ENCODE measurements at regions not wholly inside any gene's neighbourhood (a gene's known extent, or its start where the extent isn't known, plus 50 kb on each side); places are given as distances from the start of the nearest gene placed in this dataset.

DNA sequence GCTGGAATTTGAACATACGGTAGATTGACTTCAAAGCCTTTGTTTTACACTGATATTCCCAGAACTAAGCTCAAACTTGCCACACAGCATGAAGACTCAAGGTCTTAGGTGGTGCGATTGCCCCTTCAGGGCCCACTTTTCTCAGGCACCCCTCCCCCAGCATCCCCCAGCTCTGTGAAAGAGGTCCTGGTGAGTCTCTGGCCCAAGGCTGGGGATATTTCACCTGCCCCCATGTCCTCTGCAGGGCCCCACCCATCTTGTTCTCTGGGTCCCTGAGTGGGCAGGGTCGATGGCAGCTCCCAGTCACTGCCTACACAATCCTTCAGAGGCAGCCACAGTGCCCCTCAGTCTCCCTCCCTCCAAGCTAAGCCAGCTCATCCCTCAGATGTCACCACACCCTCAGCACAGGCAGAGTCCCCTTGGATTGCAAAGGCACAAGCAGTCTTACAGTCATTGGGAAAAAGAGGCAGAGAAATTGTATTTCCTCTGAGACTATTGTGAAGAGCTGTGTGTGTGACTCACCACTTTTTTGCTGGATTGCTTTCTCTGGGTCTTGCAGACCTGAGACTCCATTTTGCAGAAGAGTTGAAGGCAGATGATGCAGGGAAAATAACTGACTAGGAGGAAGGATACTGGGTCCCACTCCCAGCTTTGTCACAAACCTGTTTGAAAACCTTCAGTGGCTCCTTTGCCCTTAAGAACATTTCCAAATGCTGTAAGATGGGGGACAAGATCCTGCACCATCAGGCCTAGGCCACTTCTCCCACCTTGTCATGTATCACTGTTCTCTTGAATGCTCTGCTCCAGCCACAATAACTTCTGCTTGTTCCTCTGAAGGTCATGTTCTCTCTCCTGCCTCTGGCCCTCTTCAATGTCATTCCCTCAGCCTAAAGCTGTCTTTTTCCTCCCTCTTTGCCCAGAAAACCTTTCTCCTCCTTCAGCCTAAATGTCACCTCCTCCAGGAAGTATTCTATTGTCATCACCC is 119.1 kb upstream of the GRIK3 start:
- Histone ChIP-seq H3K27me3 (ENCODE audit: control insufficient read depth in 3 of 3, insufficient read depth in 3 of 3, low read length in 3 of 3) (no peaks in the 10 kb centered on the region), H3K27ac (ENCODE audit: low read depth, low read length) (peak overlapping the region; percentile 80), H3K9me3 (ENCODE audit: control insufficient read depth in 3 of 3, low read length in 3 of 3) (no peaks in the 10 kb centered on the region), H3K4me1 (ENCODE audit: control insufficient read depth in 3 of 3, insufficient read depth in 3 of 3, low read length in 3 of 3) (peaks cover 3 to 34% (median 28%) of the 10 kb centered on the region in 3 donors), H3K4me3 (ENCODE audit: low read length in 3 of 3) (no peak overlapping the region), H3K36me3 (ENCODE audit: control insufficient read depth in 3 of 3, insufficient read depth in 3 of 3, low read length in 3 of 3) (no peaks in the 10 kb centered on the region), H3K9ac (ENCODE audit: low read depth in 1 of 3, low read length in 3 of 3) (no peak overlapping the region)

DNA sequence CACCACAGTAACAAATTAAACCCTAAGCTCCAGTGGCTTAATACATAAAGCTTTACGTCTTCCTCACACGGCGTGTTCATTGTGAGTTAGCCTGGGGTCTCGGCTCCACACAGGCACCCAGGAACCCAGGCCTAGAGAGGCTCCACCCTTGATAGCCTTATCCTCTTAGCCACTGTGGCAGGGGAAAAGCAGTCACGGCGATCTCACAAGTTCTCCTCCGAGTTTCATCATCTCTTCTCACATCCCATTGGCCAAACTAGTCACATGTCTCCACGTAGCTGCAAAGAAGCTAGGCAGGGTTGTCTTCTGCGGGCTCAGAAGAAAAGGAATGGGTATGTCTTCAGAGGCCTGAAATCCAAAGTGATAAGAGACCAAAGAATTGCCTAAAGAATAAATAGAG is 122.3 kb upstream of the GRIK3 start:
- peaks cover 3 to 26% (median 21%) of the 10 kb centered on the region in 3 donors for H3K4me1 ChIP-seq (ENCODE audit: control insufficient read depth in 3 of 3, insufficient read depth in 3 of 3, low read length in 3 of 3)
- H3K4me3 ChIP-seq (ENCODE audit: low read length in 3 of 3): no peak overlapping the region
- no peaks in the 10 kb centered on the region for H3K27me3 ChIP-seq (ENCODE audit: control insufficient read depth in 3 of 3, insufficient read depth in 3 of 3, low read length in 3 of 3)
- peaks cover 0 to 3% (median 3%) of the 10 kb centered on the region in 3 donors for H3K9me3 ChIP-seq (ENCODE audit: control insufficient read depth in 3 of 3, low read length in 3 of 3)
- H3K27ac ChIP-seq (ENCODE audit: low read depth, low read length): no peak overlapping the region
- no peaks in the 10 kb centered on the region for H3K36me3 ChIP-seq (ENCODE audit: control insufficient read depth in 3 of 3, insufficient read depth in 3 of 3, low read length in 3 of 3)
- H3K9ac ChIP-seq (ENCODE audit: low read depth in 1 of 3, low read length in 3 of 3): no peak overlapping the region

GRCh38 chr1:37157634-37158033 is 123.3 kb upstream of the GRIK3 start:
- Histone ChIP-seq H3K9me3 (ENCODE audit: control insufficient read depth in 3 of 3, low read length in 3 of 3) (peaks cover 3% of the 10 kb centered on the region in 3 donors), H3K27ac (ENCODE audit: low read depth, low read length) (no peak overlapping the region), H3K9ac (ENCODE audit: low read depth in 1 of 3, low read length in 3 of 3) (no peak overlapping the region), H3K4me3 (ENCODE audit: low read length in 3 of 3) (no peak overlapping the region), H3K4me1 (ENCODE audit: control insufficient read depth in 3 of 3, insufficient read depth in 3 of 3, low read length in 3 of 3) (peaks cover 3 to 16% (median 13%) of the 10 kb centered on the region in 3 donors), H3K36me3 (ENCODE audit: control insufficient read depth in 3 of 3, insufficient read depth in 3 of 3, low read length in 3 of 3) (no peaks in the 10 kb centered on the region), H3K27me3 (ENCODE audit: control insufficient read depth in 3 of 3, insufficient read depth in 3 of 3, low read length in 3 of 3) (no peaks in the 10 kb centered on the region)

GRCh38 chr1:37158113-37158749 is 123.9 kb upstream of the GRIK3 start:
- no peaks in the 10 kb centered on the region for H3K27me3 ChIP-seq (ENCODE audit: control insufficient read depth in 3 of 3, insufficient read depth in 3 of 3, low read length in 3 of 3)
- no peaks in the 10 kb centered on the region for H3K36me3 ChIP-seq (ENCODE audit: control insufficient read depth in 3 of 3, insufficient read depth in 3 of 3, low read length in 3 of 3)
- H3K4me1 ChIP-seq (ENCODE audit: control insufficient read depth in 3 of 3, insufficient read depth in 3 of 3, low read length in 3 of 3): peaks cover 0 to 10% (median 8%) of the 10 kb centered on the region in 3 donors
- H3K4me3 ChIP-seq (ENCODE audit: low read length in 3 of 3): no peak overlapping the region
- no peak overlapping the region for H3K9ac ChIP-seq (ENCODE audit: low read depth in 1 of 3, low read length in 3 of 3)
- H3K9me3 ChIP-seq (ENCODE audit: control insufficient read depth in 3 of 3, low read length in 3 of 3): peaks cover 3% of the 10 kb centered on the region in 3 donors
- no peak overlapping the region for H3K27ac ChIP-seq (ENCODE audit: low read depth, low read length)

- Histone ChIP-seq H3K4me3 (ENCODE audit: low read length in 3 of 3) (no peak overlapping the region), H3K9ac (ENCODE audit: low read depth in 1 of 3, low read length in 3 of 3) (no peak overlapping the region), H3K27ac (ENCODE audit: low read depth, low read length) (no peak overlapping the region)
Measured at GRCh38 chr1:37159102-37159501, 124.8 kb upstream of the GRIK3 start.

GRCh38 chr1:37161171-37161570 is 126.9 kb upstream of the GRIK3 start:
- H3K9ac ChIP-seq (ENCODE audit: low read depth in 1 of 3, low read length in 3 of 3): no peak overlapping the region
- H3K4me3 ChIP-seq (ENCODE audit: low read length in 3 of 3): no peak overlapping the region
- H3K27me3 ChIP-seq (ENCODE audit: control insufficient read depth in 3 of 3, insufficient read depth in 3 of 3, low read length in 3 of 3): no peaks in the 10 kb centered on the region
- H3K9me3 ChIP-seq (ENCODE audit: control insufficient read depth in 3 of 3, low read length in 3 of 3): peaks cover 3% of the 10 kb centered on the region in 3 donors
- peaks cover 0 to 8% (median 4%) of the 10 kb centered on the region in 3 donors for H3K4me1 ChIP-seq (ENCODE audit: control insufficient read depth in 3 of 3, insufficient read depth in 3 of 3, low read length in 3 of 3)
- no peak overlapping the region for H3K27ac ChIP-seq (ENCODE audit: low read depth, low read length)
- H3K36me3 ChIP-seq (ENCODE audit: control insufficient read depth in 3 of 3, insufficient read depth in 3 of 3, low read length in 3 of 3): no peaks in the 10 kb centered on the region

More at GRCh38 chr1:37159102-37159501, 124.8 kb upstream of the GRIK3 start:
- H3K36me3 ChIP-seq (ENCODE audit: control insufficient read depth in 3 of 3, insufficient read depth in 3 of 3, low read length in 3 of 3): no peaks in the 10 kb centered on the region
- no peaks in the 10 kb centered on the region for H3K27me3 ChIP-seq (ENCODE audit: control insufficient read depth in 3 of 3, insufficient read depth in 3 of 3, low read length in 3 of 3)
- peaks cover 0 to 8% (median 7%) of the 10 kb centered on the region in 3 donors for H3K4me1 ChIP-seq (ENCODE audit: control insufficient read depth in 3 of 3, insufficient read depth in 3 of 3, low read length in 3 of 3)
- H3K9me3 ChIP-seq (ENCODE audit: control insufficient read depth in 3 of 3, low read length in 3 of 3): peaks cover 3% of the 10 kb centered on the region in 3 donors

- Histone ChIP-seq H3K27ac (ENCODE audit: low read depth, low read length) (no peak overlapping the region), H3K9ac (ENCODE audit: low read depth in 1 of 3, low read length in 3 of 3) (no peak overlapping the region), H3K9me3 (ENCODE audit: control insufficient read depth in 3 of 3, low read length in 3 of 3) (peaks cover 3% of the 10 kb centered on the region in 3 donors), H3K4me3 (ENCODE audit: low read length in 3 of 3) (no peak overlapping the region), H3K4me1 (ENCODE audit: control insufficient read depth in 3 of 3, insufficient read depth in 3 of 3, low read length in 3 of 3) (peaks cover 0 to 8% (median 4%) of the 10 kb centered on the region in 3 donors), H3K27me3 (ENCODE audit: control insufficient read depth in 3 of 3, insufficient read depth in 3 of 3, low read length in 3 of 3) (no peaks in the 10 kb centered on the region), H3K36me3 (ENCODE audit: control insufficient read depth in 3 of 3, insufficient read depth in 3 of 3, low read length in 3 of 3) (no peaks in the 10 kb centered on the region)
Measured at GRCh38 chr1:37162059-37162458, 127.7 kb upstream of the GRIK3 start.

- Histone ChIP-seq H3K36me3 (ENCODE audit: control insufficient read depth in 3 of 3, insufficient read depth in 3 of 3, low read length in 3 of 3) (no peaks in the 10 kb centered on the region), H3K4me3 (ENCODE audit: low read length in 3 of 3) (no peak overlapping the region), H3K27me3 (ENCODE audit: control insufficient read depth in 3 of 3, insufficient read depth in 3 of 3, low read length in 3 of 3) (no peaks in the 10 kb centered on the region), H3K9ac (ENCODE audit: low read depth in 1 of 3, low read length in 3 of 3) (no peak overlapping the region), H3K4me1 (ENCODE audit: control insufficient read depth in 3 of 3, insufficient read depth in 3 of 3, low read length in 3 of 3) (no peaks in the 10 kb centered on the region), H3K9me3 (ENCODE audit: control insufficient read depth in 3 of 3, low read length in 3 of 3) (peaks cover 0 to 3% (median 3%) of the 10 kb centered on the region in 3 donors), H3K27ac (ENCODE audit: low read depth, low read length) (no peak overlapping the region)
Measured at GRCh38 chr1:37166005-37166404, 131.7 kb upstream of the GRIK3 start.

GRCh38 chr1:37167479-37167878 is 133.2 kb upstream of the GRIK3 start:
- no peak overlapping the region for H3K4me3 ChIP-seq (ENCODE audit: low read length in 3 of 3)
- H3K27me3 ChIP-seq (ENCODE audit: control insufficient read depth in 3 of 3, insufficient read depth in 3 of 3, low read length in 3 of 3): no peaks in the 10 kb centered on the region
- no peaks in the 10 kb centered on the region for H3K4me1 ChIP-seq (ENCODE audit: control insufficient read depth in 3 of 3, insufficient read depth in 3 of 3, low read length in 3 of 3)
- no peaks in the 10 kb centered on the region for H3K36me3 ChIP-seq (ENCODE audit: control insufficient read depth in 3 of 3, insufficient read depth in 3 of 3, low read length in 3 of 3)
- H3K27ac ChIP-seq (ENCODE audit: low read depth, low read length): no peak overlapping the region
- H3K9me3 ChIP-seq (ENCODE audit: control insufficient read depth in 3 of 3, low read length in 3 of 3): no peaks in the 10 kb centered on the region
- H3K9ac ChIP-seq (ENCODE audit: low read depth in 1 of 3, low read length in 3 of 3): no peak overlapping the region

DNA sequence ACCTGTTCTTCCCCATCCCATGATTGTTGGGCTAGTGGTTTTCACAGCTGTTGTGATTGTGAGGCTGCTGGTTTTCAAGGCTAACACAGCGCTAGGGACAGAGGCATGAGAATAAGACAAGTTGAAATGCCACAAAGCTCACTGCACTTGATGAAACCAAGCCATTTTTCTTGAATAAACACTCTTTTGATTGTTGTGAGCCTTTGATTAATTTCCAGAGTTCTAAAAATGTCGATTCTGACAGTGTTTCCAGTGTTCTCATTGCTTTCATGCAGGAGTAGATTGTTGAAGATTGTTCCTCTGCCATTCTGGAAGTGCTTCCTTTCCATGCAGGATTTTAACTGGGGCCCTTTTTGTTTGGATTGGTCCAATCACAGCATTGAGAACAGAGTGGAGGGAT is 134.9 kb upstream of the GRIK3 start:
- H3K4me1 ChIP-seq (ENCODE audit: control insufficient read depth in 3 of 3, insufficient read depth in 3 of 3, low read length in 3 of 3): no peaks in the 10 kb centered on the region
- H3K9ac ChIP-seq (ENCODE audit: low read depth in 1 of 3, low read length in 3 of 3): no peak overlapping the region
- H3K27ac ChIP-seq (ENCODE audit: low read depth, low read length): no peak overlapping the region
- H3K4me3 ChIP-seq (ENCODE audit: low read length in 3 of 3): no peak overlapping the region
- no peaks in the 10 kb centered on the region for H3K9me3 ChIP-seq (ENCODE audit: control insufficient read depth in 3 of 3, low read length in 3 of 3)
- H3K27me3 ChIP-seq (ENCODE audit: control insufficient read depth in 3 of 3, insufficient read depth in 3 of 3, low read length in 3 of 3): no peaks in the 10 kb centered on the region
- H3K36me3 ChIP-seq (ENCODE audit: control insufficient read depth in 3 of 3, insufficient read depth in 3 of 3, low read length in 3 of 3): no peaks in the 10 kb centered on the region
